Tibial nerve (tissue), 4 donors: ENCODE measurements at regions not wholly inside any gene's neighbourhood (a gene's known extent, or its start where the extent isn't known, plus 50 kb on each side); places are given as distances from the start of the nearest gene placed in this dataset.

Experiments
- EP300 ChIP-seq, 2 donors: sonication (generic); formaldehyde crosslinking; IDR thresholded peaks; one replicate each; pipeline ENCODE4 v1.6.1; 2017; ENCODE audit warnings: antibody characterized with exemption in 2 of 2, mild to moderate bottlenecking in 1 of 2
- TF ChIP-seq, protein P1 (sequence below), 5 experiments: fragments of 200-600 bp in 3 of 5; fragments of 450-650 bp in 2 of 5; sonication (generic) in 3 of 5; IDR thresholded peaks; one replicate each; pipeline ENCODE4 v1.5.1; 2016 to 2019; ENCODE audit warnings: antibody characterized with exemption in 5 of 5, mild to moderate bottlenecking in 3 of 5, moderate library complexity in 2 of 5

DNA sequence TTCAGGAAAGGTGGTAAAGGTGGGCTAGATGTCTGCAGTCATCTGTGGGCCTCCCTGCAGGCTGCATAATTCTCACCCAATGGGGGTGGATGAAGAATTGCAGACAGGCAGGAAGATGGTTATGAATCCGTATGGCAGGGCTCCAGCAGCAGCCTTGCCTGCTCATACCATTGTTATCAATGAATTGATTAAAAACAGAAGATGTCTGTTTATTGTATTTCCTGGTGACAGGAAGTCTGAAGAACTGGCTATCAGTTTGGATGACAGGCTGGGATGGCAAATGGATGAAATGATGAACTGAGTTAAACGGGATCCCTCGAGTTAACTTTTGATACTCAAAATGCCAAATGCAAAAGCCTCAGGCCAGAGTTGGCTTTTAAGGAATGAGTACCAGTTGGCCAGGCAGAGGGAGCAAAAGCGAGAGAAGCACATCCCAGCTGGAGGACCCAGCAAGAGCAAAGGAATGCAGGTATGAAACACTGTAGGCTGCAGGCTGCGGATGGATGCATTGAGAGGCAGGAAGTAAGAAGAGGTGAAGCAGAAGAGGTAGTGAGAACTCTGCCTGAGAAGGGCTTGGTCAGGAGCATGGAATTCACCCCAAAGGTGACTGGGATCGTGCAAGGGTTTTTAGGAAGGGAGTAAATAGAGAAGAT, 550.0 kb upstream of the TBX3 start:
- TF ChIP-seq EP300 (IDR thresholded peaks at IDR 0.05) = no peak
- TF ChIP-seq, protein P1, sequence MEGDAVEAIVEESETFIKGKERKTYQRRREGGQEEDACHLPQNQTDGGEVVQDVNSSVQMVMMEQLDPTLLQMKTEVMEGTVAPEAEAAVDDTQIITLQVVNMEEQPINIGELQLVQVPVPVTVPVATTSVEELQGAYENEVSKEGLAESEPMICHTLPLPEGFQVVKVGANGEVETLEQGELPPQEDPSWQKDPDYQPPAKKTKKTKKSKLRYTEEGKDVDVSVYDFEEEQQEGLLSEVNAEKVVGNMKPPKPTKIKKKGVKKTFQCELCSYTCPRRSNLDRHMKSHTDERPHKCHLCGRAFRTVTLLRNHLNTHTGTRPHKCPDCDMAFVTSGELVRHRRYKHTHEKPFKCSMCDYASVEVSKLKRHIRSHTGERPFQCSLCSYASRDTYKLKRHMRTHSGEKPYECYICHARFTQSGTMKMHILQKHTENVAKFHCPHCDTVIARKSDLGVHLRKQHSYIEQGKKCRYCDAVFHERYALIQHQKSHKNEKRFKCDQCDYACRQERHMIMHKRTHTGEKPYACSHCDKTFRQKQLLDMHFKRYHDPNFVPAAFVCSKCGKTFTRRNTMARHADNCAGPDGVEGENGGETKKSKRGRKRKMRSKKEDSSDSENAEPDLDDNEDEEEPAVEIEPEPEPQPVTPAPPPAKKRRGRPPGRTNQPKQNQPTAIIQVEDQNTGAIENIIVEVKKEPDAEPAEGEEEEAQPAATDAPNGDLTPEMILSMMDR (IDR thresholded peaks at IDR 0.05) = no peak
